OCI-LY3 (cell line): ENCODE measurements at regions not wholly inside any gene's neighbourhood (a gene's known extent, or its start where the extent isn't known, plus 50 kb on each side); places are given as distances from the start of the nearest gene placed in this dataset.

Source experiments
- CTCF ChIP-seq: fragments of 200-600, 300-600 bp; sonication (generic); IDR thresholded peaks from 2 replicates; pipeline ENCODE4 v1.5.1; 2014; ENCODE audit warnings: antibody characterized with exemption, low read length, low read depth
- EZH2phosphoT487 ChIP-seq: fragments of 200-600 bp; shearing (Covaris generic); IDR thresholded peaks from 2 replicates; pipeline ENCODE4 v1.6.1; 2018; ENCODE audit warnings: antibody characterized with exemption, mixed run types, low read depth

GRCh38 chr9:113794721-113795120 is 81.4 kb upstream of the ZNF618 start:
- TF ChIP-seq EZH2phosphoT487 (no peak), CTCF (no peak)
